ELR (cell line): ENCODE measurements at regions not wholly inside any gene's neighbourhood (a gene's known extent, or its start where the extent isn't known, plus 50 kb on each side); places are given as distances from the start of the nearest gene placed in this dataset.
"Not testable (repeated sequence)": the region's sequence is repeated elsewhere in the genome, so short reads cannot be mapped to it uniquely, and the experiment has no call there.

Source experiments
- DNase-seq: peaks from one replicate; pipeline ENCODE4 v3.0.0-alpha.2; 2015; ENCODE audit warnings: low read depth

- DNase-seq: not testable (repeated sequence)
These were observed 123.9 kb upstream of the FAT1 start for GRCh38 chr4:186847429-186848131.

- DNase-seq: no peak
These were observed 124.8 kb upstream of the FAT1 start for GRCh38 chr4:186848437-186848836.

- DNase-seq: no peak
These were observed 127.8 kb upstream of the FAT1 start for GRCh38 chr4:186851291-186852072.

DNA sequence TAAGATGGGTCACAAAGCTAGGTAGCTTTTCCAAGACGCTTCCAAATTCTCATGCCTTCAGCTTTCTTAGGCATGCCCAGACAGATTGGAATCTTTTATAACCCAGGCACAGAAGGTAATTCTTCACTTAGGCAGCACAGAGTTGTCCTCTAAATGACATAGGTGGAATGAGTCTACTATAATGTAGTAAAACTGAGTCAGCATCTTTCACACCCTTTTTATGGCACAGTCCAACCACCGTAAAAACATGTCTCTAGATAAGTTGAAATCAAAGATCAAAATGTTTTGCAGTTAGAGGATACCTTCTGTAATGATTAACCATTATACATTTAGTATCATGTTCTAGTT is 128.4 kb upstream of the FAT1 start:
- DNase-seq: no peak

- DNase-seq: no peak
These were observed 129.3 kb upstream of the FAT1 start for GRCh38 chr4:186852964-186853391.

DNA sequence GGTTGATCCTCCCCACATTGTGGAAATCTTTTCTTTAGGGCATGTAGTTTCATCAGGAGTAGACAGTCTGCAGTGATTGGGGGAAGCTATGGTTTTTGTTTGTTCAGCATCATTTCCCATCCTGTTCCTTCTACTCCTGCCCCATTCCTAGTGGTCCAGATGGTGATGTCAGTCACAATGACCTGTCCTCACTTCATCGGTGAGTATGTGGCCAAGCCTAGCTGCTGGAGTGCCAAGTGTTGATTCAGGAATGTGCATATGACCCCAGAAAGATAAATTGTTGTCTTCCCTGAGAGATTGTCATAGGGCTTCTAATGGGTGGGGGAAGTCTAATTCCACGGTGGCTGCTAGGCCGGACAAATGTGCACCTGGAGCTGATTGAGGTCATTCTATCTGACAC is 130.6 kb upstream of the FAT1 start:
- peak; percentile 64 for DNase-seq

GRCh38 chr4:186855111-186855510 is 131.5 kb upstream of the FAT1 start:
- no peak for DNase-seq

GRCh38 chr4:186857793-186858192 is 134.1 kb upstream of the FAT1 start:
- no peak for DNase-seq

- DNase-seq: no peak
These were observed 134.7 kb upstream of the FAT1 start for GRCh38 chr4:186858355-186858754.

- DNase-seq: no peak
These were observed 135.8 kb upstream of the FAT1 start for GRCh38 chr4:186859420-186859819.

DNA sequence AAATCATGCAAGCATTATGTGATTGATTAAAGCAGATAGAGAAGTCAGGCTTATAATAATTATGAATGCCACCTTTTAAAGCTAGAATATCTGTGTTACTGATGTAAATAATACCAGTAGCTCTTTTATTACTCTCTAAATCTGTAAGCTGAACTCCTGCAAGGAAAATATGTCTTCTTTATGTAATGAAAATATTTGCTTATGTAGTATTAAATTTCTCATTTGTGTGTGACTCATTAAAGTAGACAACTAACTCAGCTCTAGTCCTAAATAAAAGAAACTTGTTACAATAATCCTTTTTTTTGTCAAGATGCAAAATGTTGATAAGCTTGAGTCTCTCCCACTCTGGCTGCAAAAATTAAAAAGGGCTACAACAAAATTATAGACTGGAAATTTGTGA is 137.7 kb upstream of the FAT1 start:
- no peak for DNase-seq

DNA sequence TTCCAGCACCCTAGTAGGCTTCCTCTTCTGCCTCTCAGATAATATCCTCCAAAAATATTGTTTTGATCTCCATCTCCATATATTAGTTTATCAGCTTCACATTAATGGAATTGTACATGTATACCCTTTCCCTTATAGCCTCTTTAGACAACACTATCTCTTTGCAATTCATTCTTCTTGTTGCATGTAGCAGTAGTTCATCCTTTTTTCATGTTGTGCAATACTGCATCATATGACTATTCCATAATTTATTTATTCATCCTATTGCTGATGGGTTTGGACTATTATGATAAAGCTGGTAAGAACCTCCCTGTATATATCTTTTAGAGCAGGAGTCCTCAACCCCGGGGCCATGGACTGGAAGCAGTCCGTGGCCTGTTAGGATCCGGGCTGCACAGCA is 148.2 kb upstream of the FAT1 start:
- DNase-seq: no peak

GRCh38 chr4:186873095-186873494 is 149.4 kb upstream of the FAT1 start:
- DNase-seq: not testable (repeated sequence)

GRCh38 chr4:186875476-186875875 is 151.8 kb upstream of the FAT1 start:
- DNase-seq: no peak

- no peak for DNase-seq
These were observed 153.4 kb upstream of the FAT1 start for GRCh38 chr4:186876961-186877626.

DNA sequence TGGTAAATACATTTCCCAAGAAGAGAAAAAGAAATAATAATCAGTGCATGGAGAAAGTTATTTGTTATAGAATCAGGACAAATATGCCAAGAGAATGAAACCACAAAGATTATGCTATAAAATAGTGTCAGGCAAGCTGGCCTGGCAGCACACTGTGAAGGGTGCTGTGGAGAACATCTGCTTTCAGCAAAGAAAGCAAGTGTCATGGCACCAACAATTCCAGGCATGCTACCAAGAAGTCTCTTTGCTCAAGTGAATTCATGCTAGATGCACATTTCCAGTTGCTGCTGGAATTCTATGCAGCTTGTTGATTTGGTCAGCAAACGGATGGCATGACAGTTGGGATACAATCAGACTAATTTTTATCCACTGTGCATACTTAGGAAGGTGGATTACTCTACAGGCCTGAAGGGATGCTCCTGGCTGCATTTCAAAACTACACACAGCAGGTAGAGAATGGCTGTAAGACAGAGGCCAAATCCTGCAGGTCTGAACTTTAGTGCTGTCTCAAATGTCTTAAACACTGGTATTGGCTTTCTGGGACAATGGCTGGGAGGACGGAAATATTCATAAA is 154.6 kb upstream of the FAT1 start:
- DNase-seq: no peak

DNA sequence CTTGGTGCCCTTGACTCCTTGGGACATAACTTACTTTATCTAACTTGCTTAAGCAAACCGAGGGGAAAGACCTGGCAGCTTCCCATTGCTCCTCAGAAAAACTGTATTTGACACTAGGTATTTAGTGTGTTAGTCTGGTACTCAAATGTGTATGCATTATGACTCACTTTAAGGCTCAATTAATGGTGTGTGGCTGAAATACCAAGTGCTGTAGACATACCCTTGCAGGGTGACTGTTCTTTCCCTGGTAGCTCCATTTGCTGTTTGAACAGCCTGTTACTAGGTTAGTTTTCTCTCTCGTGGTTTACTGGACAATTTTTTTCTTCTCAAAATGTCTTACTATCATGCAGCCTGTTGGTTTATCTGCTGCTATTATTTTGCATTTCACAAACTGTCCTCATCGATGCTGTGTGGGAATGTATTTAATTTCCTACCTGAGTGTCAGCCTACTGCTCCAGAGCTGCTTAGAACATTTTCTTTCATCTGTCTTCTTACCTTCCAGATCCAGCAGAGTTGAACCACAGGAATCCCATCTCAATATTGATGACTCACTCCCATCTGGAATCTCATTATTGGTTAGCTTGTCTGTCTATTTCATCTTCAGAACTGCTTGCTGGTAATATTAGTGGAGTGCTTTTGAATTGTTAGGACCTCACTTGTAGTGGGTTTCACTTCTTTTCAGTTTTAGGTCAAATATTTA is 158.0 kb upstream of the FAT1 start:
- DNase-seq: peak; percentile 61

DNA sequence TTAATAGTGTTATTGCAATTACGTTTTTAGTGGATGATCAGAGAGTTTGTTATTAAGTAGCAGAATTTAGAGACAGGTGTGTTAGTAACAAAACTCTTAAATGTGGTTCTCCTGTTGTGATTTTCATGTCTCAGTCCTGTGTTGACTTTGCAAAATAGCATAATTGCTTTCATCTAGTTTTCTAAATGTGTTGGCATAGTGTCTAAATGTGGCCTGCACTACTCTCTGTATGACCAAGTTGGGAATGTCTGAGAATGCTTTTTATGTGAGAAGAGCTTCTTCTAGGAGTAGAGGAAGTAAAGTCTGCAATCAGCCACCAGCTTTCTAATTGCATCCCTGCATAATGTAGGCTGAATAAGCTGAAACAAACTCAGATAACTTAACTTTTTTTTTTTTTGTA is 158.6 kb upstream of the FAT1 start:
- DNase-seq: no peak

DNA sequence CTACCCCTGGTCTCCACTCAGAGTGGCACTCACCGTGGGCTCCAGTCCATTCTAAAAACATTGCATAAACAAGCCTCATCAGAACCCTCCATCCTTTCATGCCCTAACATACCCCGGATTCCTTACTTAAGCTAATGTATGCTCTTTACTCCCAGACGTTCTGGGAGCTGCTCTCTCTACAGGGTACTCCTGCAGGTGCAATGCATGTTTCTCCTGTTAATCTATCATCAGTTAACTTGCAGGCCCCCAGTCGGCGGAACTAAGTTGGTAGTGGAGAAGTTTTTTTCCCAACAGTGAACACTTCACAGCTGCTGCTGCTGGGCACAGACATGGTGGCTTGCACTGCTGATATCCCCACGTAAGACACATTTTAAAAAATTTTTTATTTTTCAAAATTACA is 161.6 kb upstream of the FAT1 start:
- no peak for DNase-seq

DNA sequence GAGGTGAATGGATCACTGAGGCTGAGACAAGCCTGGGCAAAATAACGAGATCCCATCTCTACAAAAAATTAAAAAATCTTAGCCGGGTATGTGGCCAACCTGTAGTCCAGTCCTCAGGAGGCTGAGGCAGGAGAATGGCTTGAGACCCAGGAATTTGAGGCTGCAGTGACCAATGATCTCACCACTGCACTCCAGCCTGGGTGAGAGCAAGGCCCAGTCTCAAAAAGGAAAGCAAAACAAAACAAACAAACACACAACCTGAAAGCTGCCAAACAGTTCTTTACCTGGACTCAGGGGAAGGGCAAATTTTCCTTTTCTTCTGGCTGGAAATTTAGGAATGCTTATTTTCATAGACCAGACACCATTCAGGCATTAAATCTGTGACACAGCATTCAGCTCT is 163.1 kb upstream of the FAT1 start:
- no peak for DNase-seq

DNA sequence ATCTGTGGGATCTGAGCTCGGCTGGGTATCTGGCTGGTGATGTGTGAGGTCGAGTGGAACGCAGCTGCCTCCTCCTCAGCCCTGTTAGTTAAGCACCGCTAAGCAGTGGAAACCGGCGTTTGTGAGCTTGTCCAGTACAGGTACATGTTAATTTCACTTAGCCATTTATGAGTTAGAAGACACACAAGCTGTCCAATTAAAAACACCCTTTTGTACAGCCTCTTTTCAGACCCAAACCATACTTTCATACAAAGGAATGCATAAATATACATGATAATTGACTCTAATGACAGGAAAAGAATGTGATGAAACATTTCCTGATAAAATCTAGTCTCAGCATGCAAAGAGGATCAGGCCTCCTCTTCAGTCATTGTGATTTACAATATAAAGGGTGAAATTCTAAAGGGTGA is 163.6 kb upstream of the FAT1 start:
- no peak for DNase-seq

DNA sequence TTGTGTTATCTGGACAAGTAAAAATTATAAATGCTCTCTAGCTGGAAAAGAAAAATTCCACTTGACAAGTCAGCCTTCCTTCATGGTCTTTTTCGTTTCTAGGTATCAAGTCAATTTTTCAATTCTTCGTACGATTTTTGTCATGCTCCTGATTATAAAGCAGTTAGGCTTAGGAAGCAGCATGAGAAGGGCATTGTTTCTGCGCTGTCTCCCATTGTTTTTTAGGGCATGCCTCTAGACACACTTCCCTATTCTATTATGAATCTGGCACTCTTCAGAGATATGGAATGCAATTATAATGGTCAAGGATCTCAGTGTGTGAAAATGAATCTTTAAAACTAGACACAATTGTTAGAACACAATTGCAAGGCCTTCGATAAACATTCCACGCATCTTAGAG is 164.1 kb upstream of the FAT1 start:
- DNase-seq: no peak
